H1 (cell line): ENCODE measurements at regions not wholly inside any gene's neighbourhood (a gene's known extent, or its start where the extent isn't known, plus 50 kb on each side); places are given as distances from the start of the nearest gene placed in this dataset.

Experiments used
- ASH2L ChIP-seq: fragments of 200-600, 300-600 bp; sonication (generic); IDR thresholded peaks from one replicate; pipeline ENCODE4 v1.7.1; 2017; ENCODE audit warnings: low read length
- ATF3 ChIP-seq: IDR thresholded peaks from 2 replicates; pipeline ENCODE4 v1.6.1; 2011; ENCODE audit warnings: low read depth, mild to moderate bottlenecking, low read length; ENCODE audit not compliant: insufficient read depth
- BACH1 ChIP-seq: IDR thresholded peaks from 2 replicates; pipeline ENCODE4 v1.6.1; 2012; ENCODE audit warnings: low read length, improper control_type of control experiment
- BRCA1 ChIP-seq: IDR thresholded peaks from 2 replicates; pipeline ENCODE4 v1.6.1; 2012; ENCODE audit warnings: low read depth, low read length, improper control_type of control experiment
- E2F6 ChIP-seq: IDR thresholded peaks from 2 replicates; pipeline ENCODE4 v1.6.1; 2012; ENCODE audit warnings: inconsistent platforms
- RNF2 ChIP-seq: fragments of 200-900, 300-1000 bp; sonication (generic); IDR thresholded peaks from 2 replicates; pipeline ENCODE4 v1.7.1; 2016; ENCODE audit warnings: borderline replicate concordance, low read depth, mild to moderate bottlenecking, antibody characterized with exemption, low read length; ENCODE audit not compliant: poor library complexity, severe bottlenecking; ENCODE audit errors: missing control alignments
- SIX5 ChIP-seq: IDR thresholded peaks from 2 replicates; pipeline ENCODE4 v1.6.1; 2011; ENCODE audit warnings: mild to moderate bottlenecking, low read depth, low read length

GRCh38 chr11:42179216-42179615, 719.8 kb upstream of the LRRC4C start (continued):
- TF ChIP-seq E2F6 (no peak), SIX5 (no peak), RNF2 (no peak), BACH1 (no peak), BRCA1 (no peak), ATF3 (no peak), ASH2L (no peak)
